ENCODE measurements at regions not wholly inside any gene's neighbourhood (a gene's known extent, or its start where the extent isn't known, plus 50 kb on each side); places are given as distances from the start of the nearest gene placed in this dataset.

DNA sequence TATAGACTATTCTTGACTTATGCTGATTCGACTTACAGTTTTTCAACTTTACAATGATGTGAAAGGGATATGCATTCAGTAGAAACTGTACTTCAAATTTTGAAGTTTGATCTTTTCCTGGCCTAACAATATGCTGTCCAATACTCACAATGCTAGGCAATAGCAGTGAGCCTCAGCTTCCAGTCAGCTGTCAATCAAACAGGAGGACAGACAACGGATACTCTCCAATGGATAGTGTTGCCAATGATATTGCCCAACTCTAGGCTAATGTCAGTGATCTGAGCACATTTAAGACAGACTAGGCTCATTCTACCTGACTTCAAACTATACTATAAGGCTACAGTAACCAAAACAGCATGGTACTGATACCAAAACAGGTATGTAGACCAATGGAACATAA lies 55.0 kb upstream of the ZNF280D start:
- no peak for TF ChIP-seq POLR2A (IDR thresholded peaks at IDR 0.05)
- TF ChIP-seq, protein P1, sequence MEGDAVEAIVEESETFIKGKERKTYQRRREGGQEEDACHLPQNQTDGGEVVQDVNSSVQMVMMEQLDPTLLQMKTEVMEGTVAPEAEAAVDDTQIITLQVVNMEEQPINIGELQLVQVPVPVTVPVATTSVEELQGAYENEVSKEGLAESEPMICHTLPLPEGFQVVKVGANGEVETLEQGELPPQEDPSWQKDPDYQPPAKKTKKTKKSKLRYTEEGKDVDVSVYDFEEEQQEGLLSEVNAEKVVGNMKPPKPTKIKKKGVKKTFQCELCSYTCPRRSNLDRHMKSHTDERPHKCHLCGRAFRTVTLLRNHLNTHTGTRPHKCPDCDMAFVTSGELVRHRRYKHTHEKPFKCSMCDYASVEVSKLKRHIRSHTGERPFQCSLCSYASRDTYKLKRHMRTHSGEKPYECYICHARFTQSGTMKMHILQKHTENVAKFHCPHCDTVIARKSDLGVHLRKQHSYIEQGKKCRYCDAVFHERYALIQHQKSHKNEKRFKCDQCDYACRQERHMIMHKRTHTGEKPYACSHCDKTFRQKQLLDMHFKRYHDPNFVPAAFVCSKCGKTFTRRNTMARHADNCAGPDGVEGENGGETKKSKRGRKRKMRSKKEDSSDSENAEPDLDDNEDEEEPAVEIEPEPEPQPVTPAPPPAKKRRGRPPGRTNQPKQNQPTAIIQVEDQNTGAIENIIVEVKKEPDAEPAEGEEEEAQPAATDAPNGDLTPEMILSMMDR (IDR thresholded peaks at IDR 0.05) = no peak
- H3K4me1 ChIP-seq = no peaks in the 10 kb centered on the region
- no peaks in the 10 kb centered on the region for H3K27me3 ChIP-seq
- ATAC-seq (no peak), DNase-seq (no peak)
- 71 to 100% (median 96%) methylated on average over 2 of the region's 2 CpGs for WGBS, 4 donors
- H3K27ac ChIP-seq = no peak overlapping the region
- H3K9me3 ChIP-seq = peaks cover 0 to 36% (median 14%) of the 10 kb centered on the region in 12 donors
- no peaks in the 10 kb centered on the region for H3K36me3 ChIP-seq
- intact Hi-C loops (cut with DNase I) = no loop called here
- H3K4me3 ChIP-seq = no peak overlapping the region

DNA sequence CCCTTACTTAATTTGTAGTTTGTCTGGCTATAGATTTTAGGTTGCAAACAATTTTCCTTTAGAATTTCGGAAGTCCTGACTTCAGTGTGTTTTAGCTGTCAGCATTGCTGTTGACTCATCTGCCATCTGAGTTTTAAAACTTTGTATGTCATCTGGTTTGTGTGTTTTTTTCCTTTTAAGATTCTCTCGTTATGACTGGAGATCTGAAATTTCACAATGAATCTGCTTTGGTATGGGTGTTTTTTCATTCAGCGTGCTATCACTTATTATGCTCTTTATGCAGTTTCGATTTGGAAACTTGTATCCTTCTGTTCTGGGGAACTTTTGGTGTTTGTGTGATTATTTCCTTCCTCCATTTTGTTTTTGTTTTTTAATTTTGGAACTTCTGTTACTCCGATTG lies 53.7 kb upstream of the ZNF280D start:
- Histone ChIP-seq H3K27ac (no peak overlapping the region), H3K4me3 (no peak overlapping the region), H3K36me3 (no peaks in the 10 kb centered on the region), H3K9me3 (peaks cover 0 to 22% (median 6%) of the 10 kb centered on the region in 12 donors), H3K4me1 (no peaks in the 10 kb centered on the region), H3K27me3 (no peaks in the 10 kb centered on the region)
- 84 to 96% (median 90%) methylated on average over 5 of the region's 5 CpGs for WGBS, 4 donors
- ATAC-seq (no peak), DNase-seq (no peak)
- TF ChIP-seq, protein P1 (IDR thresholded peaks at IDR 0.05) = no peak
- no peak for TF ChIP-seq POLR2A (IDR thresholded peaks at IDR 0.05)
- intact Hi-C loops (cut with DNase I) = no loop called here

DNA sequence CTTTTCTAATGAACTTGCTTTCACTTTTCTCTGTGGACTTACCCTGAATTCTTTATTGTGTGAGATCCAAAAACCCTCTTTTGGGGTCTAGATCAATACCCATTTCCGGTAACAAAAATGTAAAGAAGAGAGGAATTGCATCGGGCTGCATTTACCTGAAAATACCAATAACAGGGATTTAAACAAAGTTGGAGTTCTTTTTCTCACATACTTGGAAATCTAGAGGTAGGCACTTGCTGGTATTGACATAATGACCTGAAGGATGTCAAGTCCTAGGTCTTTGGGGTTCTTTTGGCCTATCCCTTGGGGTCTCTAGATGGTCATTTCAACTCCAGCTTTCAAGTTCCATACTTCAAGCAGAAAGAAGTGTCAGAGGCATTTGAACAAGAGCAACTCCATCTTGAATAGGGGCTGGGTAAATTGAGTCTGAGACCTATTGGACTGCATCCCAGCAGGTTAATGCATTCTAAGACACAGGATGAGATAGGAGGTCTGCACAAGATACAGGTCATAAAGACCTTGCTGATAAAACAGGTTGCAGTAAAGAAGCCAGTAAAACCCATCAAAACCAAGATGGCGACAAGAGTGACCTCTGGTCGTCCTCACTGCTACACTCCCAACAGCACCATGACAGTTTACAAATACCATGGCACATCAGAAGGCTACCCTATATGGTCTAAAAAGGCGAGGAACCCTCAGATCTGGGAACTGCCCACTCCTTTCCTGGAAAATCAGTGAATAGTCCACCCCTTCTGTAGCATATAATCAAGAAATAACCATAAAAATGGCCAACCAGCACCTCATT lies 50.8 kb upstream of the ZNF280D start:
- Histone ChIP-seq H3K9me3 (peaks cover 0 to 9% (median 0%) of the 10 kb centered on the region in 12 donors), H3K4me1 (no peaks in the 10 kb centered on the region), H3K4me3 (no peak overlapping the region), H3K27me3 (no peaks in the 10 kb centered on the region), H3K27ac (no peak overlapping the region), H3K36me3 (no peaks in the 10 kb centered on the region)
- WGBS, 4 donors = 95 to 98% (median 96%) methylated on average over 5 of the region's 5 CpGs
- TF ChIP-seq, protein P1 (IDR thresholded peaks at IDR 0.05) = no peak
- TF ChIP-seq POLR2A (IDR thresholded peaks at IDR 0.05) = no peak
- ATAC-seq = no peak
- no peak for DNase-seq
- intact Hi-C loops (cut with DNase I) = no loop called here

DNA sequence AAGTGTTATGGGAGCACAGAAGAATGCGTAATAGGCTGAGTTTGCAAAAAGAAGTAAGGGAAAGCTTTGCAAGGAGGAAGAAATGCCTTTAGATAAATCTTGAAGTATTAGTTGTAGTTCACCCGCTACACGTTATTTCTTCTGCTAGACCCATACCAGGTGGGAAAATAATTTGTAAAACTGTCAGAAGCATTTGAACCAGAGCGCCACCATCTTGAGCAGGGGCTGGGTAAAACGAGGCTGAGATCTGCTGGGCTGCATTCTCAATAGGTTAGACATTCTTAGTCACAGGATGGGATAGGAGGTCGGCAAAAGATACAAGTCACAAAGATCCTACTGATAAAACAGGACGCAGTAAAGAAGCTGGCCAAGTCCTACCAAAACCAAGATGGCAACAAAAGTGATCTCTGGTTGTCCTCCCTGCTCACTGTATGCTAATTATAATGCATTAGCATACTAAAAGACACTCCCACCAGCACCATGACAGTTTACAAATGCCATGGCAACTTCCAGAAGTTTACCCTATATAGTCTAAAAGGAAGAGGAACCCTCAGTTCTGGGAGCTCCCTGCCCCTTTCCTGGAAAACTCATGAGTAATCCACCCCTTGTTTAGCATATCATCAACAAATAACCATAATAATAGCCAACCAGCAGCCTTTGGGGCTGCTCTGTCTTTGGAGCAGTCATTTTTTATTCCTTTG lies 50.0 kb upstream of the ZNF280D start:
- no peak for TF ChIP-seq POLR2A (IDR thresholded peaks at IDR 0.05)
- TF ChIP-seq, protein P1 (IDR thresholded peaks at IDR 0.05) = no peak
- 91 to 94% (median 93%) methylated on average over 7 of the region's 7 CpGs for WGBS, 4 donors

More for the DNA sequence above, 50.0 kb upstream of the ZNF280D start:
- Histone ChIP-seq H3K27ac (no peak overlapping the region), H3K36me3 (no peaks in the 10 kb centered on the region), H3K9me3 (peaks cover 0 to 3% (median 0%) of the 10 kb centered on the region in 12 donors), H3K4me3 (no peak overlapping the region), H3K4me1 (no peaks in the 10 kb centered on the region), H3K27me3 (no peaks in the 10 kb centered on the region)
- ATAC-seq (no peak), DNase-seq (no peak)
- intact Hi-C loops (cut with DNase I) = no loop called here
